Gastroesophageal sphincter (tissue), 4 donors: ENCODE measurements at regions not wholly inside any gene's neighbourhood (a gene's known extent, or its start where the extent isn't known, plus 50 kb on each side); places are given as distances from the start of the nearest gene placed in this dataset.

Experiments
- ATAC-seq: fragments of 150-250 bp; one replicate; pipeline ENCODE4 v1.9.1; 2016; ENCODE audit warnings: mild to moderate bottlenecking, moderate library complexity
- H3K27ac ChIP-seq, 4 donors: fragments of 200-600 bp; sonication (generic) in 3 of 4; 1 replicate in 3 of 4; 2 replicates in 1 of 4; pipeline ENCODE4 v1.5.1; 2016 to 2019
- H3K27me3 ChIP-seq: fragments of 200-600 bp; sonication (generic); one replicate; pipeline ENCODE4 v1.5.1; 2019
- H3K36me3 ChIP-seq, 2 donors: fragments of 200-600 bp; sonication (generic); one replicate each; pipeline ENCODE4 v1.5.1; 2019; ENCODE audit warnings: control low read depth in 1 of 2
- H3K4me1 ChIP-seq, 3 donors: fragments of 200-600 bp; sonication (generic); 1 replicate in 2 of 3; 2 replicates in 1 of 3; pipeline ENCODE4 v1.5.1; 2016 to 2019; ENCODE audit warnings: control low read depth in 2 of 3
- H3K4me3 ChIP-seq, 2 donors: fragments of 200-600 bp; sonication (generic); one replicate each; pipeline ENCODE4 v1.5.1; 2019; ENCODE audit warnings: mild to moderate bottlenecking in 1 of 2, moderate library complexity in 1 of 2
- H3K9me3 ChIP-seq, 3 donors: fragments of 200-600 bp; sonication (generic); one replicate each; pipeline ENCODE4 v1.5.1; 2017 to 2019; ENCODE audit warnings: control low read depth in 2 of 3
- CTCF ChIP-seq, 4 experiments: fragments of 200-600 bp in 2 of 4; fragments of 450-650 bp in 2 of 4; sonication (generic) in 1 of 4; IDR thresholded peaks; one replicate each; pipeline ENCODE4 v1.5.1; 2017 to 2019; ENCODE audit warnings: antibody characterized with exemption in 4 of 4, mild to moderate bottlenecking in 2 of 4, moderate library complexity in 2 of 4
- EP300 ChIP-seq: sonication (generic); formaldehyde crosslinking; IDR thresholded peaks from one replicate; pipeline ENCODE4 v1.6.1; 2017; ENCODE audit warnings: antibody characterized with exemption, mild to moderate bottlenecking
- POLR2A ChIP-seq, 2 donors: fragments of 450-650 bp; IDR thresholded peaks; one replicate each; pipeline ENCODE4 v1.6.1; 2017; ENCODE audit warnings: antibody characterized with exemption in 2 of 2, mild to moderate bottlenecking in 2 of 2, moderate library complexity in 1 of 2
- POLR2AphosphoS5 ChIP-seq: sonication (generic); formaldehyde crosslinking; IDR thresholded peaks from one replicate; pipeline ENCODE4 v1.6.1; 2017; ENCODE audit warnings: antibody characterized with exemption
- WGBS, 2 donors: methylation state at CpG; one replicate each; pipeline ENCODE4 v1.1.5; 2018; ENCODE audit warnings: low coverage in 1 of 2; 5-methylcytosine and 5-hydroxymethylcytosine counted together

GRCh38 chr2:106959975-106960682 lies 74.2 kb upstream of the ST6GAL2 start:
- H3K27me3 ChIP-seq = no peaks in the 10 kb centered on the region
- no peak overlapping the region for H3K4me3 ChIP-seq
- no peak for TF ChIP-seq POLR2A (IDR thresholded peaks at IDR 0.05)
- TF ChIP-seq EP300 = no peak
- no peak for TF ChIP-seq CTCF (IDR thresholded peaks at IDR 0.05)
- TF ChIP-seq POLR2AphosphoS5 = no peak
- ATAC-seq = no peak
- 58% methylated on average over 1 of the region's 1 CpG; no CpG with 5 or more reads in 1 of the 2 donors for WGBS, 2 donors
- no peaks in the 10 kb centered on the region for H3K36me3 ChIP-seq
- no peaks in the 10 kb centered on the region for H3K4me1 ChIP-seq
- no peak overlapping the region for H3K27ac ChIP-seq
- no peaks in the 10 kb centered on the region for H3K9me3 ChIP-seq

GRCh38 chr2:106960683-106961161 lies 74.8 kb upstream of the ST6GAL2 start:
- Histone ChIP-seq H3K4me3 (no peak overlapping the region), H3K9me3 (no peaks in the 10 kb centered on the region), H3K36me3 (no peaks in the 10 kb centered on the region), H3K4me1 (no peaks in the 10 kb centered on the region), H3K27me3 (no peaks in the 10 kb centered on the region), H3K27ac (no peak overlapping the region)
- no peak for ATAC-seq
- TF ChIP-seq POLR2A (IDR thresholded peaks at IDR 0.05) (no peak), POLR2AphosphoS5 (no peak), EP300 (no peak), CTCF (IDR thresholded peaks at IDR 0.05) (no peak)
- 0 to 82% methylated on average over 1 of the region's 5 CpGs for WGBS, 2 donors

GRCh38 chr2:106961328-106961727 lies 75.4 kb upstream of the ST6GAL2 start:
- 10 to 20% methylated on average over 1 of the region's 3 CpGs for WGBS, 2 donors
- Histone ChIP-seq H3K27me3 (no peaks in the 10 kb centered on the region), H3K4me1 (no peaks in the 10 kb centered on the region), H3K27ac (no peak overlapping the region), H3K9me3 (no peaks in the 10 kb centered on the region), H3K36me3 (no peaks in the 10 kb centered on the region), H3K4me3 (no peak overlapping the region)
- no peak for TF ChIP-seq CTCF (IDR thresholded peaks at IDR 0.05)
- no peak for TF ChIP-seq POLR2A (IDR thresholded peaks at IDR 0.05)
- TF ChIP-seq POLR2AphosphoS5 = no peak
- TF ChIP-seq EP300 = no peak
- ATAC-seq = no peak

- TF ChIP-seq POLR2A (IDR thresholded peaks at IDR 0.05) (no peak), CTCF (IDR thresholded peaks at IDR 0.05) (no peak), POLR2AphosphoS5 (no peak), EP300 (no peak)
- WGBS, 2 donors = 56 to 67% methylated on average over 1 of the region's 1 CpG
- H3K9me3 ChIP-seq = no peaks in the 10 kb centered on the region
- H3K27me3 ChIP-seq = no peaks in the 10 kb centered on the region
- H3K36me3 ChIP-seq = no peaks in the 10 kb centered on the region
- no peak for ATAC-seq
- H3K27ac ChIP-seq = no peak overlapping the region
- no peaks in the 10 kb centered on the region for H3K4me1 ChIP-seq
- H3K4me3 ChIP-seq = no peak overlapping the region
Observed at GRCh38 chr2:106963156-106963555, 77.2 kb upstream of the ST6GAL2 start.

GRCh38 chr2:106963893-106964292 lies 77.9 kb upstream of the ST6GAL2 start:
- Histone ChIP-seq H3K36me3 (no peaks in the 10 kb centered on the region), H3K4me1 (no peaks in the 10 kb centered on the region), H3K4me3 (no peak overlapping the region), H3K27ac (no peak overlapping the region), H3K27me3 (no peaks in the 10 kb centered on the region), H3K9me3 (no peaks in the 10 kb centered on the region)
- no peak for ATAC-seq
- no peak for TF ChIP-seq POLR2A (IDR thresholded peaks at IDR 0.05)
- no peak for TF ChIP-seq EP300
- TF ChIP-seq CTCF (IDR thresholded peaks at IDR 0.05) = no peak
- no peak for TF ChIP-seq POLR2AphosphoS5
- WGBS, 2 donors = 100% methylated on average over 1 to 3 of the region's 5 CpGs
